ENCODE measurements at regions not wholly inside any gene's neighbourhood (a gene's known extent, or its start where the extent isn't known, plus 50 kb on each side); places are given as distances from the start of the nearest gene placed in this dataset.

DNA sequence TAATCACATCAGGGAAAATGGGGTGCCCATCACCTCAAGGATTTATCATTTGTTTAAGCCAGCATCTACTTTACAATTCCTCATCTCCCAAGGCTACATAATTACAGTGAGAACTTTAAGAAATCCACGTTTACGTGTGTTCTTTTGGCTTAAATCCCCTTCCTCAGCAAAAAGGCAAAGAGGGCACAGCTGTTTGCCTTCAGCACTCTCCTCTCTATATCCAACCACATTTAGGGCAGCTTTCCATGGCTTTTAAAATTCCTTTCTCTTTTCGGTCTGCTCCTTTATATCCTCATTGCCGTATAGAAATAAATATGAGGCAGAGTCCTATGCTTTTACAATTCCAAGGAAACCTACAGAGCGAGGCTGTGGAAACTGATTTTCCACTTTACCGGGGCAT is 175.9 kb downstream of the EMP1 start:
- no peak for TF ChIP-seq MYC (CRISPR knock-in tag; IDR thresholded peaks at IDR 0.05; ENCODE audit: borderline replicate concordance)
- TF ChIP-seq, protein P1, sequence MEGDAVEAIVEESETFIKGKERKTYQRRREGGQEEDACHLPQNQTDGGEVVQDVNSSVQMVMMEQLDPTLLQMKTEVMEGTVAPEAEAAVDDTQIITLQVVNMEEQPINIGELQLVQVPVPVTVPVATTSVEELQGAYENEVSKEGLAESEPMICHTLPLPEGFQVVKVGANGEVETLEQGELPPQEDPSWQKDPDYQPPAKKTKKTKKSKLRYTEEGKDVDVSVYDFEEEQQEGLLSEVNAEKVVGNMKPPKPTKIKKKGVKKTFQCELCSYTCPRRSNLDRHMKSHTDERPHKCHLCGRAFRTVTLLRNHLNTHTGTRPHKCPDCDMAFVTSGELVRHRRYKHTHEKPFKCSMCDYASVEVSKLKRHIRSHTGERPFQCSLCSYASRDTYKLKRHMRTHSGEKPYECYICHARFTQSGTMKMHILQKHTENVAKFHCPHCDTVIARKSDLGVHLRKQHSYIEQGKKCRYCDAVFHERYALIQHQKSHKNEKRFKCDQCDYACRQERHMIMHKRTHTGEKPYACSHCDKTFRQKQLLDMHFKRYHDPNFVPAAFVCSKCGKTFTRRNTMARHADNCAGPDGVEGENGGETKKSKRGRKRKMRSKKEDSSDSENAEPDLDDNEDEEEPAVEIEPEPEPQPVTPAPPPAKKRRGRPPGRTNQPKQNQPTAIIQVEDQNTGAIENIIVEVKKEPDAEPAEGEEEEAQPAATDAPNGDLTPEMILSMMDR (CRISPR knock-in tag; IDR thresholded peaks at IDR 0.05) = no peak
- TF ChIP-seq ZNF350 (CRISPR knock-in tag; IDR thresholded peaks at IDR 0.05; ENCODE audit: borderline replicate concordance, low read depth) = no peak
- TF ChIP-seq, protein P2, sequence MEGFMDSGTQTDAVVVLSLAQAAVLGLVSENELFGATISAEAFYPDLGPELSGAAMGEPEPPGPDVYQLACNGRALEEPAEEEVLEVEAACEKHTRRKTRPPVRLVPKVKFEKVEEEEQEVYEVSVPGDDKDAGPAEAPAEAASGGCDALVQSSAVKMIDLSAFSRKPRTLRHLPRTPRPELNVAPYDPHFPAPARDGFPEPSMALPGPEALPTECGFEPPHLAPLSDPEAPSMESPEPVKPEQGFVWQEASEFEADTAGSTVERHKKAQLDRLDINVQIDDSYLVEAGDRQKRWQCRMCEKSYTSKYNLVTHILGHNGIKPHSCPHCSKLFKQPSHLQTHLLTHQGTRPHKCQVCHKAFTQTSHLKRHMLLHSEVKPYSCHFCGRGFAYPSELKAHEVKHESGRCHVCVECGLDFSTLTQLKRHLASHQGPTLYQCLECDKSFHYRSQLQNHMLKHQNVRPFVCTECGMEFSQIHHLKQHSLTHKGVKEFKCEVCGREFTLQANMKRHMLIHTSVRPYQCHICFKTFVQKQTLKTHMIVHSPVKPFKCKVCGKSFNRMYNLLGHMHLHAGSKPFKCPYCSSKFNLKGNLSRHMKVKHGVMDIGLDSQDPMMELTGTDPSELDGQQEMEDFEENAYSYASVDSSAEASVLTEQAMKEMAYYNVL (CRISPR knock-in tag; IDR thresholded peaks at IDR 0.05; ENCODE audit: borderline replicate concordance) = no peak
- no peak for TF ChIP-seq SMAD3 (CRISPR knock-in tag; IDR thresholded peaks at IDR 0.05)
- TF ChIP-seq ARNT (IDR thresholded peaks at IDR 0.05) = no peak
- no peak for TF ChIP-seq FOXM1 (CRISPR knock-in tag; IDR thresholded peaks at IDR 0.05)
- no peak for TF ChIP-seq SP5 (CRISPR knock-in tag; IDR thresholded peaks at IDR 0.05; ENCODE audit: borderline replicate concordance, low read depth)
- no peak for TF ChIP-seq MAFG (CRISPR knock-in tag; IDR thresholded peaks at IDR 0.05)

All from HepG2 (cell line).